ENCODE measurements at regions not wholly inside any gene's neighbourhood (a gene's known extent, or its start where the extent isn't known, plus 50 kb on each side); places are given as distances from the start of the nearest gene placed in this dataset.
A peak's percentile ranks its signal among the peaks of the same experiment; 100 is the strongest.

GRCh38 chr10:108913300-108913699 is 1010.0 kb downstream of the XPNPEP1 start:
- DNase-seq = no peak

DNA sequence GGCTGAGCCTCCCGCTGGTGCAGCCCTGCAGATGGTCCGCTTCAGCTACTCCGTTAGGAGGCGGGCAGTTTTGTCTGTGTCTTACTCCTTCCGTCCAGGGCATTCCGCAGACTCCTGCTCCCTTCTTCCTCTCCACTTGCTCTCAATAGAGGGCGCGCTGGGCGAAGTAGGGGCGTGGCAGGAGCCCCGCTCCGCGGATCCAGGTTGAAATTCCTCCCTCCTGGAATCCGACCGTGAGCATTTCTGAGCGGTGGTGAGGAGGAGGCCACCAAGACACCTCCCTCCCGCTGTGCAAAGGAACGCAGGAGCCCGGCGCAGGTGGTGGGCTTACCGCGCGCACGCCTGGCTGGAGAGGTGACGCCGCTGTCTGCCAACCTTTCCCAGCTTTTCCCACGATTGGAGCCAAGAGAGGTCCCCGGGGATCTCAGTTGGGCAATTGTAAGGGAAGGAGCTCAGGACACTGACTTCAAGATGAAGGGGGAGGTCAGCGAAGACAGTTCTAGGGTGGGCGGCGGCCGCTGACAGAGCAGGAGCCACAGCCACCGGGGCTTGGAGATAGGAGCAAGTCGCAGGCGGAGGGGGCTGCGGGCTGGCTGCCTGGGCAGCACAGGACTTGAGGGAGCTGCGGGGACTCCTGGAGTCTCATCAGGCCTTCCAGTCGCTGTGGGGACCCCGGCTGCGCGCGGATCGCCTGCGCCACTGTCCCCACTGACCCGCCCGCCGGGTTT is 1011.3 kb downstream of the XPNPEP1 start:
- no peak for DNase-seq

GRCh38 chr10:108908096-108908495 is 1015.2 kb downstream of the XPNPEP1 start:
- no peak for DNase-seq

DNA sequence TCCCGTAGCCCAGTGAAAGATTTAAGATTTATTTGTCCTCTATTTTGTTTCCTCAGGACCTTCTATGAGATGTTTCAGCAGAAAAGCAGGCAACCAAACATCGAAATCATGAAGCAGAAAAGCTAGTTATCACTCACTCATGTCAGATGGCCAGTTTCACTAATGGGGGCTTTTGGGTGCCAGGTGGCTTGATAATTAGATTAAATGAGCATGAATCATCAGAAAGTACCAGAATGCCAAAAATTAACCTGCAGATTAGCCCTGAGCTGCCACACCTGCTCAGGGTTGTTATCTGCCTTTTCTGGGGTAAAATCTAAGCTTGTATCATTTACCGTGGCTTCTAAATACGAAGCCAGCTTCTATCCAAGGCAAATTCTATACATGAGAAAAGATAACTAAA is 1017.5 kb downstream of the XPNPEP1 start:
- DNase-seq = no peak

GRCh38 chr10:108905171-108905570 is 1018.1 kb downstream of the XPNPEP1 start:
- no peak for DNase-seq

GRCh38 chr10:108904163-108904838 is 1019.0 kb downstream of the XPNPEP1 start:
- no peak for DNase-seq

DNA sequence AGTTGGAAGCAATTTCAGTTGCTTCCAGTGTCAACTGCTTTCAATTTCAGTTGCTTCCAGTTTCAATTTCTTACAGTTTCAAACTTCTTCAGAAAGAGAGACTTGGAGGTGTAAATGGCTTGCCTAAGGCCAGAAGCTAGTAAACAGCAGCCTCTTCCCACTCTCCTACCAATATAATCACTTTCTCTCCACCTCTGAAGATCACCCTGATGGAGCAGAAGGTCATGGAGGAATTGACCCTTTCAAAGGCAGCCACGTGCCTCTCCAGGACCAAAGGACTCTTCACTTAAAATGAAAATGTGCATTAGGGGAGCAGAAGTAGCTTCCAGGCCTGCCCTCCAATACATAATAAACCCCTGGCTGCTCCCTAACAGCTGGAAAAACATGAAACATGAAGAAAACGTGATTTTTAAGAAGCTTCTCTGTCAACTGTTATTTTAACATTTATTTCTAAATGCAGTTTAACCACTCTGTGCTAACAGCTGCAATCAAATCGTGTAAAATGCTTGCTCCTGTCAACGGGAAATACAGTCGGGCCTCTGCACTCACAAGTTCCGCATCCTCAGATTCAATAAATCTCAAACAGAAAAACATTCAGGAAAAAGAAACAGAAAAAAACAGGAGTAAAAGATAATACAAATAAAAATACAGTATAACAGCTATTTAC is 1020.6 kb downstream of the XPNPEP1 start:
- no peak for DNase-seq

- no peak for DNase-seq
These were observed 1021.3 kb downstream of the XPNPEP1 start for GRCh38 chr10:108901781-108902618.

DNA sequence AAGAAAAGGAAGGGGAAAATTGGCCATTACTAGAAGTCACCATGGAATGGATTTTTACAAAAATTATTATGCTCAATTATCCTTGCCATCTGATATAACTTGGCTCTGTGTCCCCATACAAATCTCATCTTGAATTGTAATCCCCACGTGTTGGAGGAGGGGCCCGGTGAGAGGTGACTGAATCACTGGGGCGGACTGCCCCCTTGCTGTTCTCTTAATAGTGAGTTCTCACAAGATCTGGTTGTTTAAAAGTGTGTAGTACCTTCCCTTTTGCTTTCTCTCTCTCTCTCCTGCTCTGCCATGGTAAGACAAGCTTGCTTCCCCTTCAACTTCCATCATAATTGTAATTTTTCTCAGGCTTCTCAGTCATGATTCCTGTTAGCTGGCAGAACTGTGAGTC is 1023.6 kb downstream of the XPNPEP1 start:
- no peak for DNase-seq

- DNase-seq = no peak
These were observed 1028.7 kb downstream of the XPNPEP1 start for GRCh38 chr10:108894402-108895301.

DNA sequence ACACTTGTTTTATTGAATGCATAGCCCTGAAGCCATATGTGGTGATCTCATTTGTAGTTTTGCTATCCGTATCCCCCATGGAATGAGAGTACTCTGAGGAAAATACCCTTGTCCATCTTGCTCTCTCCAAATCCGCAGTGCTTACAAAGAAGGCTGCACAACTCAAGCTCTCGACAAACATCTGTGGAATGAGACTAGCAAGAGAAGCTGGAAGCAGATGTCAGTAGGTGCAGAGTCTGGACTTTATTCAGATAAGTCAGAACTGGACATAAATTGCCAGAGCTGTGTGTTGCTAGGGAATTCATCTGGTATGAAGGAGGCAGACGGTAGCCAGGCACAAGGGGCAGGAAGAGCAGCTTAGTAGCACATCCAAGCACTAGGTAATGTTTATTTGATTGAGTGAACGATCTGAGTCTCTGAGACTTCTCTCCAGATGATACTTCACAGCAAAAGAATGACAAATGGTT is 1046.2 kb downstream of the XPNPEP1 start:
- no peak for DNase-seq

DNA sequence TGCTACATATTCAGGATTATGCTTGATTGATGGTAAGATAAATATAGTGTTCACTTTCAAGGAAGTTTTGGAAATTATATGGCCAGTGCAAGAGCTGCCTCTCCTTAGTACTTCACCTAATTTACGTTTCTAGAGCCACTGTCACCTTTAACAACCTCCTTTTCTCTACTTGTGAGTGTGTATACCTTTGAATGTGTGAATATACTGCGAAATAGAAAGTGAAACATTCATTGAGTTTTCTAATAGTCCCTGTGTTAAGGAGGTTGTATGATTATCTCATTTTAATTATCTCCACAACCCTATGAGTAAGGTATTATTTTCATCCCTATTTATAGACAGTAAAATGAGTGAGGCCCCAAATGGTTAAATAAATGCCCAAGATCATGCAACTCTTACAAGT is 1050.5 kb downstream of the XPNPEP1 start:
- no peak for DNase-seq

DNA sequence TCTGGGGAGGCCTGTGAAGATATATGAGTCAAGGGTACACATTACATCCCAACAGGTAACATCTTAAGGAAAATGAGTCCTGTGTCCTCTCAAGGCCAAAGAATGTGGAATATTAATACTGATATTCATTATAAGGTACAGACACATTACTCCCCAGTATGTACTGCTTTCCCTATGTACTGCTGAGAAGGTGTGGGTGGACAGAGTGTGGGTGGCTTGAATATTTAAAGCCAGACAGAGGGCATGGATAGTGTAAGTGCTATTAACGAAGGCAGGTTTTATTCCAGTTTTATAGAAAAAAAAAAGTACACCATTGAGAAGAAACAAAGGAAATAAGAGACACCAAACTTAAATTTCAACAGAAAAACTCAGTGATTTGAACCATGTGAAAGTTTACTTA is 1054.4 kb downstream of the XPNPEP1 start:
- no peak for DNase-seq

DNA sequence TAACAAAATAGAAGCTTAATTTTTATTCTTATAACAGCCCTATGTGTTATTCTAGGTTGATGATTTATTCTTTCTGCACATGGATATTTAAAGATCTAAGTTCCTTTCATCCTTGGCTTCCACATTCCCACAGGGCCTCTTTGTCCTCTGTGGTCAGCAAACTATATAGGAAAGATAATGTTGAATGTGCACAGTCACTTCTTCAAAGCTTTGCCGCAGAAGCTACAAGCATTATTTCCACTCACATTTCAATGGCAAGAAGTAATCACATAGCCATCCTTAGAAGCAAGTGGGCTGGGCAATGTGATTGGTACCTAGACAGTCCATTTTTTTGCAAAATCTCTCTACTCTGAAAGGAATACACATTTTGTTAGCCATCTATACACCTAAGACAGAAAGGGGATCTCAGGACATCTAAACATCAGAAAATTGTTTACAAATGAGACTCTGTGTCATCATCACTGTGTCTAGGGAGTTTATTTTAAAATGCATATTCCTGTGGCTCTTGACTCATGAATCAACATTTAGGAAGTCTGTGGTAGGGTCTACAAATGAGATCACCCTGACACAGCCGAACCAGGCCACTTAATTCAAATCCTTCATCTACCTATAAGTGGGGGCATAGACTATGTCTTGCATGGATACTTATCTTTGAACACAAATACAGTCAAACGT is 1060.5 kb downstream of the XPNPEP1 start:
- DNase-seq = no peak

- DNase-seq = no peak
These were observed 1062.0 kb downstream of the XPNPEP1 start for GRCh38 chr10:108861181-108861754.

GRCh38 chr10:108852211-108852610 is 1071.1 kb downstream of the XPNPEP1 start:
- DNase-seq = no peak

DNA sequence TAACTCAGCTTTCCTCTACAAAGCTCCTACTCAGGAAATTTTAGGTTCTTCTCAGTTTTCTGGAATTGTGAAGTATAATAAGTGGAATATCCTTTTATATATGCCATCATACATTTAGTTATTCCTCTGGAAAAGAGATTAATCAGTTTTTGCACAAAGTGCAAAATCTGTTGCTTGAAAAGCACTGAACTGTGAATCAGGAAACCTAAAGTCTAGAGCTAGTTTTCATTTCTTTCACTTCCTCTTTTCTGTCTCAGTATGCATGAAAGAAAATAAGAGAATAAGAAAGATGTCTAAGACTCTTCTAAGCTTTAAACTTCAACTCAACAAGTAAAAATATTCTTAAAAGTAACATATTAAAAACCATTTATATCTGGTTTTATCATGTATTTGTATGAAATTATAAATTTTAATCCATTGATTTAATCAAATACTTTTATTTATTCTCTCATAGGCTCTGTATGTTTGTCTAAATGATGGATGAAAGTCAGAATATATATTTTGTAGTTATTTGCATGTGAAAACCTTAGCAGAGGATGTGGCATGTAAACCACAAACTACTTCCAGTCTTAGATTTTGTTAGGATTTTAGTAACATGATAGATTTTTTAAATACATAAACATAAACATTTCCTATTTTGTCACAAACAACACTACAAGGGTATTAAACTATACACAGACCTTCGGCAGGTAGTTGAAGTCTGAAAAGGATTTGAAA is 1073.0 kb downstream of the XPNPEP1 start:
- peak in 1 of 2 donors; percentile 14 for DNase-seq

- DNase-seq = no peak
These were observed 1073.6 kb downstream of the XPNPEP1 start for GRCh38 chr10:108849688-108850087.

DNA sequence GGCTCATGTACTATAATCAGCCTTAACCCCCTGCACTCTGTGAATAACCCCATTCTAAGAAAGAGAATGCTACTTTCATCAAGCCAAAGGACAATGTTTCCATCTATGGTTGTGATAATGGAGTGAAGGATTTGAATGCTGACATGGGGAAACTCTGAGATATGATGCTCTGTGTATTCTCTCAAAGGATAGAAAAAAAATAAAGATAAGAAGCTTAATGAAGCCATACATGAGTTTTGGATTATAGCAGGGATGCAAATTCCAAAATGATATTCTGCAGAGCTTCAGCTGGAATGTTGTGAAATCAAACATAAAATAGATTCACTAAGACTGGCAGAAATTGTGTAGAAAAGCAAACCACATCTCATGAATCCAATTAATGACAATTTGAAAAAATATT is 1074.1 kb downstream of the XPNPEP1 start:
- no peak for DNase-seq

GRCh38 chr10:108848046-108848445 is 1075.3 kb downstream of the XPNPEP1 start:
- no peak for DNase-seq

All from inflammatory macrophage (primary cell).